K562 (cell line): ENCODE measurements at regions not wholly inside any gene's neighbourhood (a gene's known extent, or its start where the extent isn't known, plus 50 kb on each side); places are given as distances from the start of the nearest gene placed in this dataset.

Source experiments
- ATAC-seq: fragments of 200-7000 bp; cut with Tn5 transposase; 3 replicates; pipeline ENCODE4 v1.9.1; 2020; ENCODE audit warnings: moderate library complexity
- BruUV-seq: library from RNA; stranded (reverse); fragments of 400-500 nt; replicated peaks from 2 replicates; lab custom pipeline; 2021; lab: Mats Ljungman, UMichigan
- CTCF ChIA-PET: fragments of 300-600 bp; formaldehyde crosslinking; extraction: SDS; loops from one replicate; lab custom pipeline; 2021; ENCODE audit warnings: low intra/inter-chr PET ratio; lab: Yijun Ruan, JAX
- POLR2A ChIA-PET: fragments of 300-600, 350-650 bp; sonication (Branson Sonifier 250); formaldehyde crosslinking; extraction: SDS; loops from one replicate; lab custom pipeline; 2021; ENCODE audit warnings: antibody characterized with exemption, inconsistent platforms; lab: Yijun Ruan, JAX
- DNase-seq, 4 experiments: peaks; one replicate each; pipeline versions ENCODE4 v3.0.0 to v3.0.0-alpha.2; 2011 to 2018; ENCODE audit warnings: low spot score in 3 of 4, mixed read lengths in 3 of 4; ENCODE audit errors: extremely low read depth in 1 of 4
- FAIRE-seq: peaks from 2 replicates; lab custom pipeline; 2011; peaks lifted over from hg19 to GRCh38; lab: Jason Lieb, UNC
- H2AFZ ChIP-seq: 2 replicates; pipeline ENCODE4 v1.6.0; 2011; ENCODE audit warnings: low read depth, low read length, control low read depth, inconsistent platforms
- H3K27ac ChIP-seq: fragments of 200-600 bp; 3 replicates; pipeline ENCODE4 v1.8.0; 2011; ENCODE audit warnings: low read depth, mild to moderate bottlenecking, control low read depth, inconsistent platforms, low read length, moderate library complexity, mixed read lengths; ENCODE audit errors: extremely low read depth
- H3K27me3 ChIP-seq, 2 experiments: fragments of 300-600 bp in 1 of 2; 2 replicates in 1 of 2; 3 replicates in 1 of 2; pipeline versions ENCODE4 v1.6.0 to v1.8.0; 2011; ENCODE audit warnings: inconsistent platforms in 2 of 2, low read length in 2 of 2, mild to moderate bottlenecking in 1 of 2, mixed read lengths in 1 of 2, moderate library complexity in 1 of 2; ENCODE audit not compliant: control insufficient read depth in 2 of 2, insufficient read depth in 2 of 2
- H3K36me3 ChIP-seq: fragments of 300-600 bp; 3 replicates; pipeline ENCODE4 v1.8.0; 2011; ENCODE audit warnings: mild to moderate bottlenecking, low read length, inconsistent platforms; ENCODE audit not compliant: control insufficient read depth, insufficient read depth
- H3K4me1 ChIP-seq, 2 experiments: fragments of 200-600 bp in 1 of 2; replicated peaks in 1 of 2; 2 replicates in 1 of 2; 3 replicates in 1 of 2; pipeline versions ENCODE4 v1.5.1 to v1.8.0; 2011; ENCODE audit warnings: inconsistent platforms in 2 of 2, low read length in 2 of 2, mild to moderate bottlenecking in 1 of 2, mixed read lengths in 1 of 2, moderate library complexity in 1 of 2; ENCODE audit not compliant: control insufficient read depth in 2 of 2, insufficient read depth in 2 of 2
- H3K4me2 ChIP-seq: 2 replicates; pipeline ENCODE4 v1.6.1; 2011; ENCODE audit warnings: low read length, control low read depth, inconsistent platforms, mixed read lengths; ENCODE audit not compliant: insufficient read depth
- H3K4me3 ChIP-seq: fragments of 200-600 bp; sonication (generic), shearing (Covaris generic); 2 replicates; pipeline ENCODE4 v1.5.1; 2016; ENCODE audit warnings: control low read depth, inconsistent platforms
- H3K79me2 ChIP-seq: fragments of 200-600 bp; 3 replicates; pipeline ENCODE4 v1.8.0; 2011; ENCODE audit warnings: low read length, inconsistent platforms; ENCODE audit not compliant: control insufficient read depth, insufficient read depth
- H3K9ac ChIP-seq, 2 experiments: 2 replicates each; pipeline versions ENCODE4 v1.6.0 to v1.6.1; 2011; ENCODE audit warnings: low read depth in 2 of 2, low read length in 2 of 2, control low read depth in 1 of 2, inconsistent platforms in 1 of 2, mild to moderate bottlenecking in 1 of 2, mixed read lengths in 1 of 2; ENCODE audit not compliant: insufficient read depth in 1 of 2
- H3K9me1 ChIP-seq: one replicate; pipeline ENCODE4 v1.6.0; 2011; ENCODE audit warnings: inconsistent platforms, mild to moderate bottlenecking, low read length, moderate library complexity; ENCODE audit not compliant: control insufficient read depth, insufficient read depth
- H3K9me3 ChIP-seq: replicated peaks from 2 replicates; pipeline ENCODE4 v1.5.1; 2011; ENCODE audit warnings: low read depth, low read length, inconsistent platforms; ENCODE audit not compliant: control insufficient read depth, insufficient read depth
- H4K20me1 ChIP-seq: replicated peaks from 2 replicates; pipeline ENCODE4 v1.6.1; 2011; ENCODE audit warnings: low read length, inconsistent platforms, mixed read lengths; ENCODE audit not compliant: control insufficient read depth, insufficient read depth
- ATF4 ChIP-seq: fragments of 450-650 bp; formaldehyde crosslinking; IDR thresholded peaks from 2 replicates; pipeline ENCODE4 v1.4.0; 2022; ENCODE audit warnings: mild to moderate bottlenecking, moderate library complexity
- CBX2 ChIP-seq: fragments of 200-600 bp; sonication (generic); IDR thresholded peaks from one replicate; pipeline ENCODE4 v1.6.1; 2012; ENCODE audit warnings: mild to moderate bottlenecking, low read length, inconsistent platforms; ENCODE audit not compliant: insufficient read depth, poor library complexity, severe bottlenecking
- CGGBP1 ChIP-seq: fragments of 250-450 bp; sonication (Bioruptor Pico); IDR thresholded peaks from 2 replicates; pipeline ENCODE4 v1.9.0; 2021; ENCODE audit warnings: mild to moderate bottlenecking
- CTBP1 ChIP-seq: fragments of 450-650 bp; IDR thresholded peaks from 2 replicates; pipeline ENCODE4 v1.6.1; 2016; ENCODE audit warnings: borderline replicate concordance
- E2F3 ChIP-seq: fragments of 250-450 bp; sonication (Bioruptor Pico); IDR thresholded peaks from 2 replicates; pipeline ENCODE4 v1.4.0; 2020; ENCODE audit warnings: mild to moderate bottlenecking
- GATA2 ChIP-seq: sonication (generic); formaldehyde crosslinking; IDR thresholded peaks from 2 replicates; pipeline ENCODE4 v1.4.0; 2020; ENCODE audit warnings: mild to moderate bottlenecking, missing genetic modification reagents
- MBD1 ChIP-seq: fragments of 250-450 bp; sonication (Bioruptor Pico); IDR thresholded peaks from 2 replicates; pipeline ENCODE4 v1.8.0; 2022; ENCODE audit warnings: inconsistent platforms
- PCBP1 ChIP-seq: fragments of 200-400 bp; formaldehyde crosslinking; IDR thresholded peaks from 2 replicates; pipeline ENCODE4 v1.6.1; 2018; ENCODE audit warnings: mild to moderate bottlenecking, low read depth, low read length; ENCODE audit not compliant: poor library complexity, severe bottlenecking
- PCBP2 ChIP-seq: fragments of 200-400 bp; formaldehyde crosslinking; IDR thresholded peaks from 2 replicates; pipeline ENCODE4 v1.6.1; 2018; ENCODE audit warnings: low read length, low read depth, mild to moderate bottlenecking, moderate library complexity; ENCODE audit not compliant: poor library complexity, severe bottlenecking
- POU5F1 ChIP-seq: fragments of 150-350 bp; IDR thresholded peaks from 2 replicates; pipeline ENCODE4 v1.6.1; 2014; ENCODE audit warnings: borderline replicate concordance, low read length, low read depth, mild to moderate bottlenecking; ENCODE audit not compliant: partially characterized antibody
- SMARCA4 ChIP-seq: fragments of 450-650 bp; IDR thresholded peaks from 2 replicates; pipeline ENCODE4 v1.6.1; 2016
- THRB ChIP-seq: fragments of 450-650 bp; formaldehyde crosslinking; conservative IDR thresholded peaks from 2 replicates; pipeline ENCODE4 v1.4.0; 2022; ENCODE audit warnings: mild to moderate bottlenecking, missing genetic modification characterization
- TSHZ1 ChIP-seq: fragments of 250-450 bp; sonication (Bioruptor Pico); IDR thresholded peaks from 2 replicates; pipeline ENCODE4 v1.4.0; 2020; ENCODE audit warnings: mild to moderate bottlenecking, moderate library complexity
- ZBED1 ChIP-seq: IDR thresholded peaks from 2 replicates; pipeline ENCODE4 v1.6.1; 2014
- ZKSCAN1 ChIP-seq: fragments of 150-350 bp; IDR thresholded peaks from 2 replicates; pipeline ENCODE4 v1.6.1; 2016; ENCODE audit warnings: low read depth, low read length
- WGBS: fragments of 100-300 bp; shearing (Covaris generic); methylation state at CpG from one replicate; pipeline ENCODE4 v1.1.6; 2016; ENCODE audit warnings: low coverage, mixed read lengths; ENCODE audit not compliant: insufficient coverage; ENCODE audit errors: missing lambda C conversion rate; 5-methylcytosine and 5-hydroxymethylcytosine counted together
- in situ Hi-C: fragments of 300-500 bp; cut with MboI; formaldehyde crosslinking; loops from 4 replicates; pipeline ENCODE4 v1.15.0; 2018; ENCODE audit warnings: inconsistent platforms, mixed read lengths
- intact Hi-C: fragments of 100-400 bp; cut with micrococcal nuclease; formaldehyde crosslinking; loops from 2 replicates; pipeline ENCODE4 v1.14.2; 2022

GRCh38 chr13:93173654-93174053 lies 53.0 kb upstream of the GPC6 start (continued):
- TF ChIP-seq TSHZ1 (CRISPR knock-in tag) (no peak), PCBP1 (no peak), CBX2 (no peak), PCBP2 (no peak), ZBED1 (no peak), GATA2 (CRISPR knock-in tag) (no peak)

- DNase-seq (no peak), ATAC-seq (no peak), FAIRE-seq (no peak)
- Histone ChIP-seq H3K4me1 (no peaks in the 10 kb centered on the region), H3K4me2 (no peak overlapping the region), H3K27ac (no peak overlapping the region), H2AFZ (no peak overlapping the region), H3K36me3 (no peaks in the 10 kb centered on the region), H3K9me1 (no peaks in the 10 kb centered on the region), H4K20me1 (no peaks in the 10 kb centered on the region), H3K9me3 (no peaks in the 10 kb centered on the region), H3K27me3 (no peaks in the 10 kb centered on the region), H3K79me2 (no peaks in the 10 kb centered on the region), H3K4me3 (no peak overlapping the region), H3K9ac (no peak overlapping the region)
- intact Hi-C loops (no loop called here), in situ Hi-C loops (no loop called here)
- BruUV-seq: no TSS peak
- CTCF ChIA-PET: no interaction called here
- 0% methylated on average over 3 of the region's 3 CpGs for WGBS
- POLR2A ChIA-PET: no interaction called here
- no peak for TF ChIP-seq ZKSCAN1
- no peak for TF ChIP-seq THRB (CRISPR knock-in tag)
- no peak for TF ChIP-seq CTBP1
- no peak for TF ChIP-seq SMARCA4
- TF ChIP-seq POU5F1: no peak
- TF ChIP-seq ATF4 (CRISPR knock-in tag): no peak
- TF ChIP-seq E2F3 (CRISPR knock-in tag): no peak
- no peak for TF ChIP-seq CGGBP1 (CRISPR knock-in tag)
- no peak for TF ChIP-seq MBD1 (CRISPR knock-in tag)
Measured at GRCh38 chr13:93174260-93174659, 52.3 kb upstream of the GPC6 start.
